PC-3 (cell line): ENCODE measurements at regions not wholly inside any gene's neighbourhood (a gene's known extent, or its start where the extent isn't known, plus 50 kb on each side); places are given as distances from the start of the nearest gene placed in this dataset.

Experiments
- CTCF ChIP-seq: fragments of 300-600 bp; sonication (generic); conservative IDR thresholded peaks from 2 replicates; pipeline ENCODE4 v1.5.1; 2017; ENCODE audit warnings: antibody characterized with exemption, low read depth, mild to moderate bottlenecking, low read length
- EZH2 ChIP-seq: fragments of 300-600 bp; sonication (generic); IDR thresholded peaks from one replicate; pipeline ENCODE4 v1.6.1; 2017; ENCODE audit warnings: antibody characterized with exemption, mild to moderate bottlenecking, low read length; ENCODE audit not compliant: unreplicated experiment

DNA sequence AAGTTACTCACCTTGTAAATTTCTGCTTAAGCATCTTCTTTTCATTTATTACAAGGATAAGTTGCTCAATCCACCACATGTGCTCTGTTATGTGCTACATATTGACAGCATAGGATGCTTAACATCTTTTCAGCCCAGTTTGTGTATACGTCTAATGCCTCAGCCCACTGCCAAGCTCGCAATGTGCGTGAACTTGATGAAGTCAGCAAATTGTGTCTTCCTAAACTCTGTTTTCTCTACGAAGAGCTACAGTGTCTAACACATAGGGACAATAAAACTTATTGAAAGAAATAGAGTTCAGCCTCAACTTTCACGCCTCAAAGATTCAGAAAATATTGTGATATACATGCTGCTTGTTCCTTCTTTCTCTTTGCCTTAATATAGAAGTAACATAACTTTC lies 500.0 kb downstream of the TFAP2B start:
- no peak for TF ChIP-seq CTCF
- no peak for TF ChIP-seq EZH2
